Mesenchymal stem cell (in vitro differentiated cells and primary cell): ENCODE measurements at regions not wholly inside any gene's neighbourhood (a gene's known extent, or its start where the extent isn't known, plus 50 kb on each side); places are given as distances from the start of the nearest gene placed in this dataset.

Experiments
- DNase-seq: peaks from one replicate; pipeline ENCODE4 v3.0.0-alpha.2; 2013
- H2AFZ ChIP-seq: one replicate; pipeline ENCODE4 v1.6.1; 2013; ENCODE audit warnings: low read depth, mild to moderate bottlenecking, control low read depth, inconsistent platforms, low read length, moderate library complexity
- H2AK5ac ChIP-seq: 2 replicates; pipeline ENCODE4 v1.6.1; 2013; ENCODE audit warnings: low read length, moderate library complexity, mild to moderate bottlenecking, inconsistent platforms; ENCODE audit not compliant: severe bottlenecking
- H2BK120ac ChIP-seq: one replicate; pipeline ENCODE4 v1.6.1; 2013; ENCODE audit warnings: low read depth, mild to moderate bottlenecking, inconsistent platforms, low read length, moderate library complexity
- H2BK12ac ChIP-seq, 2 experiments: one replicate each; pipeline ENCODE4 v1.6.1; 2013; ENCODE audit warnings: inconsistent platforms in 2 of 2, low read length in 2 of 2, mild to moderate bottlenecking in 2 of 2, moderate library complexity in 2 of 2, control low read depth in 1 of 2
- H2BK15ac ChIP-seq: one replicate; pipeline ENCODE4 v1.6.1; 2013; ENCODE audit warnings: mild to moderate bottlenecking, low read depth, inconsistent platforms; ENCODE audit not compliant: poor library complexity, severe bottlenecking
- H2BK5ac ChIP-seq: 2 replicates; pipeline ENCODE4 v1.6.1; 2013; ENCODE audit warnings: low read depth, mild to moderate bottlenecking, low read length, control low read depth, inconsistent platforms; ENCODE audit not compliant: poor library complexity, severe bottlenecking
- H3K14ac ChIP-seq, 2 experiments: one replicate each; pipeline ENCODE4 v1.6.1; 2013; ENCODE audit warnings: inconsistent platforms in 2 of 2, low read length in 2 of 2, control low read depth in 1 of 2, mild to moderate bottlenecking in 1 of 2, moderate library complexity in 1 of 2
- H3K18ac ChIP-seq, 2 experiments: one replicate each; pipeline ENCODE4 v1.6.1; 2013; ENCODE audit warnings: inconsistent platforms in 2 of 2, low read length in 2 of 2, control low read depth in 1 of 2, low read depth in 1 of 2, mild to moderate bottlenecking in 1 of 2
- H3K23ac ChIP-seq, 2 experiments: one replicate each; pipeline ENCODE4 v1.6.1; 2013; ENCODE audit warnings: inconsistent platforms in 2 of 2, low read length in 2 of 2, mild to moderate bottlenecking in 2 of 2, moderate library complexity in 2 of 2, control low read depth in 1 of 2
- H3K27ac ChIP-seq: 2 replicates; pipeline ENCODE4 v1.5.1; 2013; ENCODE audit warnings: mild to moderate bottlenecking, moderate library complexity, low read length, control low read depth, inconsistent platforms; ENCODE audit not compliant: poor library complexity, severe bottlenecking
- H3K27me3 ChIP-seq, 2 experiments: 2 replicates each; pipeline versions ENCODE4 v1.6.1 to v1.7.0; 2013; ENCODE audit warnings: low read length in 2 of 2, mild to moderate bottlenecking in 2 of 2, moderate library complexity in 2 of 2, control low read depth in 1 of 2, inconsistent platforms in 1 of 2; ENCODE audit not compliant: control insufficient read depth in 1 of 2, insufficient read depth in 1 of 2
- H3K36me3 ChIP-seq, 2 experiments: 2 replicates each; pipeline versions ENCODE4 v1.6.1 to v1.7.0; 2013; ENCODE audit warnings: low read length in 2 of 2, control low read depth in 1 of 2, inconsistent platforms in 1 of 2, low read depth in 1 of 2, mild to moderate bottlenecking in 1 of 2; ENCODE audit not compliant: insufficient read depth in 2 of 2, control insufficient read depth in 1 of 2
- H3K4ac ChIP-seq, 2 experiments: one replicate each; pipeline ENCODE4 v1.6.1; 2013; ENCODE audit warnings: inconsistent platforms in 2 of 2, low read length in 2 of 2, mild to moderate bottlenecking in 2 of 2, moderate library complexity in 2 of 2, control low read depth in 1 of 2, low read depth in 1 of 2
- H3K4me1 ChIP-seq: 2 replicates; pipeline ENCODE4 v1.6.1; 2013; ENCODE audit warnings: low read depth, low read length, control low read depth; ENCODE audit not compliant: control insufficient read depth, insufficient read depth
- H3K4me2 ChIP-seq: 2 replicates; pipeline ENCODE4 v1.6.1; 2013; ENCODE audit warnings: low read length, mild to moderate bottlenecking, inconsistent platforms; ENCODE audit not compliant: poor library complexity, severe bottlenecking
- H3K4me3 ChIP-seq, 2 experiments: 2 replicates each; pipeline versions ENCODE4 v1.5.1 to v1.7.0; 2013; ENCODE audit warnings: low read length in 2 of 2, mild to moderate bottlenecking in 2 of 2, control low read depth in 1 of 2, low read depth in 1 of 2; ENCODE audit not compliant: insufficient read depth in 1 of 2
- H3K79me1 ChIP-seq: replicated peaks from 2 replicates; pipeline ENCODE4 v1.6.1; 2013; ENCODE audit warnings: mild to moderate bottlenecking, control low read depth, low read length, inconsistent platforms; ENCODE audit not compliant: poor library complexity, severe bottlenecking
- H3K9ac ChIP-seq: 2 replicates; pipeline ENCODE4 v1.7.0; 2013; ENCODE audit warnings: mild to moderate bottlenecking, low read length, moderate library complexity
- H3K9me3 ChIP-seq: 2 replicates; pipeline ENCODE4 v1.7.0; 2013; ENCODE audit warnings: mild to moderate bottlenecking, low read length; ENCODE audit not compliant: control insufficient read depth
- H4K8ac ChIP-seq: one replicate; pipeline ENCODE4 v1.6.1; 2013; ENCODE audit warnings: inconsistent platforms, mild to moderate bottlenecking, low read length, moderate library complexity
- H4K91ac ChIP-seq: one replicate; pipeline ENCODE4 v1.6.1; 2013; ENCODE audit warnings: mild to moderate bottlenecking, low read length, inconsistent platforms
- WGBS: methylation state at CpG from one replicate; pipeline ENCODE4 v1.1.7; 2013; ENCODE audit warnings: mixed read lengths; 5-methylcytosine and 5-hydroxymethylcytosine counted together

- no peak overlapping the region for H2BK15ac ChIP-seq
- no peak overlapping the region for H2BK5ac ChIP-seq
- no peak overlapping the region for H3K14ac ChIP-seq
- H2AK5ac ChIP-seq: no peak overlapping the region
- no peak overlapping the region for H2AFZ ChIP-seq
- H3K9ac ChIP-seq: no peak overlapping the region
- no peak overlapping the region for H3K23ac ChIP-seq
- no peak overlapping the region for H2BK12ac ChIP-seq
- no peak overlapping the region for H3K27ac ChIP-seq
- H3K4me2 ChIP-seq: no peak overlapping the region
- H3K36me3 ChIP-seq: no peaks in the 10 kb centered on the region
- no peak overlapping the region for H4K91ac ChIP-seq
- H4K8ac ChIP-seq: no peak overlapping the region
- WGBS: 18% methylated on average over 6 of the region's 6 CpGs
- no peak overlapping the region for H3K4ac ChIP-seq
- H3K9me3 ChIP-seq: no peaks in the 10 kb centered on the region
- H3K4me1 ChIP-seq: peaks cover 18% of the 10 kb centered on the region
- H3K4me3 ChIP-seq: no peak overlapping the region
- peaks cover 15 to 82% of the 10 kb centered on the region in 2 experiments for H3K27me3 ChIP-seq
- H3K79me1 ChIP-seq: no peaks in the 10 kb centered on the region
- H3K18ac ChIP-seq: no peak overlapping the region
- H2BK120ac ChIP-seq: no peak overlapping the region
- DNase-seq: no peak
Observed at GRCh38 chr18:46411867-46412690, 244.9 kb downstream of the LOXHD1 start.

- no peak overlapping the region for H3K4me3 ChIP-seq
- H4K91ac ChIP-seq: no peak overlapping the region
- no peak overlapping the region for H4K8ac ChIP-seq
- no peak overlapping the region for H3K4me2 ChIP-seq
- no peak overlapping the region for H2AK5ac ChIP-seq
- H3K23ac ChIP-seq: no peak overlapping the region
- peaks cover 14 to 78% of the 10 kb centered on the region in 2 experiments for H3K27me3 ChIP-seq
- no peaks in the 10 kb centered on the region for H3K9me3 ChIP-seq
- 78% methylated on average over 11 of the region's 11 CpGs for WGBS
- H2BK120ac ChIP-seq: no peak overlapping the region
- no peak overlapping the region for H3K18ac ChIP-seq
- H2BK15ac ChIP-seq: no peak overlapping the region
- H3K79me1 ChIP-seq: no peaks in the 10 kb centered on the region
- H2BK12ac ChIP-seq: no peak overlapping the region
- no peak overlapping the region for H3K14ac ChIP-seq
- no peak overlapping the region for H2BK5ac ChIP-seq
- no peak overlapping the region for H2AFZ ChIP-seq
- no peak for DNase-seq
- H3K4me1 ChIP-seq: peaks cover 18% of the 10 kb centered on the region
- H3K4ac ChIP-seq: no peak overlapping the region
- no peak overlapping the region for H3K27ac ChIP-seq
- no peaks in the 10 kb centered on the region for H3K36me3 ChIP-seq
- no peak overlapping the region for H3K9ac ChIP-seq
Observed at GRCh38 chr18:46412916-46413315, 244.1 kb downstream of the LOXHD1 start.

GRCh38 chr18:46413684-46414083 lies 243.3 kb downstream of the LOXHD1 start:
- H3K9me3 ChIP-seq: no peaks in the 10 kb centered on the region
- H2BK120ac ChIP-seq: no peak overlapping the region
- no peak overlapping the region for H4K91ac ChIP-seq
- H3K14ac ChIP-seq: no peak overlapping the region
- 58% methylated on average over 2 of the region's 3 CpGs for WGBS
- no peak overlapping the region for H3K9ac ChIP-seq
- H3K27me3 ChIP-seq: peaks cover 6 to 70% of the 10 kb centered on the region in 2 experiments
- no peak overlapping the region for H2BK12ac ChIP-seq
- H4K8ac ChIP-seq: no peak overlapping the region
- DNase-seq: no peak
- no peak overlapping the region for H3K18ac ChIP-seq
- no peak overlapping the region for H2BK15ac ChIP-seq
- H3K4me2 ChIP-seq: no peak overlapping the region
- no peaks in the 10 kb centered on the region for H3K36me3 ChIP-seq
- H3K27ac ChIP-seq: no peak overlapping the region
- no peak overlapping the region for H2AK5ac ChIP-seq
- H3K4me3 ChIP-seq: no peak overlapping the region
- H3K23ac ChIP-seq: no peak overlapping the region
- H3K4ac ChIP-seq: no peak overlapping the region
- no peaks in the 10 kb centered on the region for H3K79me1 ChIP-seq
- H2AFZ ChIP-seq: no peak overlapping the region
- no peak overlapping the region for H2BK5ac ChIP-seq
- peaks cover 18% of the 10 kb centered on the region for H3K4me1 ChIP-seq

GRCh38 chr18:46414863-46415262 lies 242.2 kb downstream of the LOXHD1 start:
- H3K9ac ChIP-seq: no peak overlapping the region
- no peak overlapping the region for H3K4ac ChIP-seq
- H3K18ac ChIP-seq: no peak overlapping the region
- H3K4me1 ChIP-seq: peaks cover 20% of the 10 kb centered on the region
- no peak for DNase-seq
- no peak overlapping the region for H2BK5ac ChIP-seq
- no peak overlapping the region for H3K14ac ChIP-seq
- no peak overlapping the region for H3K23ac ChIP-seq
- no peak overlapping the region for H3K4me3 ChIP-seq
- no peak overlapping the region for H3K27ac ChIP-seq
- H3K9me3 ChIP-seq: no peaks in the 10 kb centered on the region
- H2BK120ac ChIP-seq: no peak overlapping the region
- H3K79me1 ChIP-seq: no peaks in the 10 kb centered on the region
- H2AFZ ChIP-seq: no peak overlapping the region
- H3K27me3 ChIP-seq: peaks cover 6 to 58% of the 10 kb centered on the region in 2 experiments
- 51% methylated on average over 7 of the region's 7 CpGs for WGBS
- H2AK5ac ChIP-seq: no peak overlapping the region
- H3K36me3 ChIP-seq: no peaks in the 10 kb centered on the region
- H3K4me2 ChIP-seq: no peak overlapping the region
- H4K8ac ChIP-seq: no peak overlapping the region
- H2BK12ac ChIP-seq: no peak overlapping the region
- no peak overlapping the region for H2BK15ac ChIP-seq
- no peak overlapping the region for H4K91ac ChIP-seq
